ENCODE measurements at regions not wholly inside any gene's neighbourhood (a gene's known extent, or its start where the extent isn't known, plus 50 kb on each side); places are given as distances from the start of the nearest gene placed in this dataset.

GRCh38 chr3:59254433-59254832 lies 204.6 kb upstream of the CFAP20DC start:
- Histone ChIP-seq H3K36me3 (ENCODE audit: control insufficient read depth, insufficient read depth, low read length) (no peaks in the 10 kb centered on the region), H3K9me3 (ENCODE audit: control insufficient read depth, insufficient read depth, low read length) (no peaks in the 10 kb centered on the region), H3K4me1 (ENCODE audit: control insufficient read depth, insufficient read depth, low read length) (no peaks in the 10 kb centered on the region), H3K4me3 (ENCODE audit: low read length) (no peak overlapping the region), H3K27ac (ENCODE audit: low read length) (no peak overlapping the region), H3K27me3 (ENCODE audit: control insufficient read depth, insufficient read depth, low read length) (no peaks in the 10 kb centered on the region)
- no peak for DNase-seq (ENCODE audit: low read depth, low spot score)
- WGBS (ENCODE audit: insufficient coverage, insufficient read length): no CpG with 5 or more reads among the region's 7 CpGs

GRCh38 chr3:59253523-59253922 lies 203.7 kb upstream of the CFAP20DC start:
- WGBS (ENCODE audit: insufficient coverage, insufficient read length): no CpG with 5 or more reads among the region's 2 CpGs

GRCh38 chr3:59251869-59252268 lies 202.0 kb upstream of the CFAP20DC start:
- no peaks in the 10 kb centered on the region for H3K27me3 ChIP-seq (ENCODE audit: control insufficient read depth, insufficient read depth, low read length)
- H3K9me3 ChIP-seq (ENCODE audit: control insufficient read depth, insufficient read depth, low read length): no peaks in the 10 kb centered on the region
- no peak overlapping the region for H3K27ac ChIP-seq (ENCODE audit: low read length)
- no peak overlapping the region for H3K4me3 ChIP-seq (ENCODE audit: low read length)
- no peaks in the 10 kb centered on the region for H3K36me3 ChIP-seq (ENCODE audit: control insufficient read depth, insufficient read depth, low read length)
- no peak for DNase-seq (ENCODE audit: low read depth, low spot score)
- H3K4me1 ChIP-seq (ENCODE audit: control insufficient read depth, insufficient read depth, low read length): no peaks in the 10 kb centered on the region
- no CpG with 5 or more reads among the region's 3 CpGs for WGBS (ENCODE audit: insufficient coverage, insufficient read length)

More at GRCh38 chr3:59253523-59253922, 203.7 kb upstream of the CFAP20DC start:
- Histone ChIP-seq H3K4me3 (ENCODE audit: low read length) (no peak overlapping the region), H3K36me3 (ENCODE audit: control insufficient read depth, insufficient read depth, low read length) (no peaks in the 10 kb centered on the region), H3K27ac (ENCODE audit: low read length) (no peak overlapping the region), H3K27me3 (ENCODE audit: control insufficient read depth, insufficient read depth, low read length) (no peaks in the 10 kb centered on the region), H3K9me3 (ENCODE audit: control insufficient read depth, insufficient read depth, low read length) (no peaks in the 10 kb centered on the region), H3K4me1 (ENCODE audit: control insufficient read depth, insufficient read depth, low read length) (no peaks in the 10 kb centered on the region)
- no peak for DNase-seq (ENCODE audit: low read depth, low spot score)

- Histone ChIP-seq H3K27me3 (ENCODE audit: control insufficient read depth, insufficient read depth, low read length) (no peaks in the 10 kb centered on the region), H3K4me3 (ENCODE audit: low read length) (no peak overlapping the region), H3K27ac (ENCODE audit: low read length) (no peak overlapping the region), H3K36me3 (ENCODE audit: control insufficient read depth, insufficient read depth, low read length) (no peaks in the 10 kb centered on the region), H3K9me3 (ENCODE audit: control insufficient read depth, insufficient read depth, low read length) (no peaks in the 10 kb centered on the region; the same call in 1 of the 2 replicates), H3K4me1 (ENCODE audit: control insufficient read depth, insufficient read depth, low read length) (no peaks in the 10 kb centered on the region)
- DNase-seq (ENCODE audit: low read depth, low spot score): no peak
These were observed 200.8 kb upstream of the CFAP20DC start for GRCh38 chr3:59250600-59250999.

GRCh38 chr3:59249698-59250361 lies 200.0 kb upstream of the CFAP20DC start:
- H3K27me3 ChIP-seq (ENCODE audit: control insufficient read depth, insufficient read depth, low read length): no peaks in the 10 kb centered on the region
- no peaks in the 10 kb centered on the region; the same call in 1 of the 2 replicates for H3K9me3 ChIP-seq (ENCODE audit: control insufficient read depth, insufficient read depth, low read length)
- no peaks in the 10 kb centered on the region for H3K4me1 ChIP-seq (ENCODE audit: control insufficient read depth, insufficient read depth, low read length)
- no CpG with 5 or more reads among the region's 6 CpGs for WGBS (ENCODE audit: insufficient coverage, insufficient read length)
- DNase-seq (ENCODE audit: low read depth, low spot score): no peak
- H3K4me3 ChIP-seq (ENCODE audit: low read length): no peak overlapping the region
- no peak overlapping the region for H3K27ac ChIP-seq (ENCODE audit: low read length)
- H3K36me3 ChIP-seq (ENCODE audit: control insufficient read depth, insufficient read depth, low read length): no peaks in the 10 kb centered on the region

GRCh38 chr3:59249004-59249403 lies 199.2 kb upstream of the CFAP20DC start:
- DNase-seq (ENCODE audit: low read depth, low spot score): no peak
- H3K27ac ChIP-seq (ENCODE audit: low read length): no peak overlapping the region
- no peaks in the 10 kb centered on the region for H3K27me3 ChIP-seq (ENCODE audit: control insufficient read depth, insufficient read depth, low read length)
- H3K36me3 ChIP-seq (ENCODE audit: control insufficient read depth, insufficient read depth, low read length): no peaks in the 10 kb centered on the region
- H3K9me3 ChIP-seq (ENCODE audit: control insufficient read depth, insufficient read depth, low read length): no peaks in the 10 kb centered on the region; the same call in 1 of the 2 replicates
- H3K4me3 ChIP-seq (ENCODE audit: low read length): no peak overlapping the region
- no peaks in the 10 kb centered on the region for H3K4me1 ChIP-seq (ENCODE audit: control insufficient read depth, insufficient read depth, low read length)

GRCh38 chr3:59247402-59247841 lies 197.6 kb upstream of the CFAP20DC start:
- H3K9me3 ChIP-seq (ENCODE audit: control insufficient read depth, insufficient read depth, low read length): no peaks in the 10 kb centered on the region; the same call in 1 of the 2 replicates
- no CpG with 5 or more reads among the region's 3 CpGs for WGBS (ENCODE audit: insufficient coverage, insufficient read length)
- no peaks in the 10 kb centered on the region for H3K4me1 ChIP-seq (ENCODE audit: control insufficient read depth, insufficient read depth, low read length)
- DNase-seq (ENCODE audit: low read depth, low spot score): no peak
- no peaks in the 10 kb centered on the region for H3K27me3 ChIP-seq (ENCODE audit: control insufficient read depth, insufficient read depth, low read length)
- H3K36me3 ChIP-seq (ENCODE audit: control insufficient read depth, insufficient read depth, low read length): no peaks in the 10 kb centered on the region
- H3K27ac ChIP-seq (ENCODE audit: low read length): no peak overlapping the region
- no peak overlapping the region for H3K4me3 ChIP-seq (ENCODE audit: low read length)

- no peak overlapping the region for H3K27ac ChIP-seq (ENCODE audit: low read length)
These were observed 197.0 kb upstream of the CFAP20DC start for GRCh38 chr3:59246719-59247401.

GRCh38 chr3:59245859-59246501 lies 196.2 kb upstream of the CFAP20DC start:
- no CpG with 5 or more reads among the region's 8 CpGs for WGBS (ENCODE audit: insufficient coverage, insufficient read length)
- no peaks in the 10 kb centered on the region for H3K4me1 ChIP-seq (ENCODE audit: control insufficient read depth, insufficient read depth, low read length)
- H3K9me3 ChIP-seq (ENCODE audit: control insufficient read depth, insufficient read depth, low read length): no peaks in the 10 kb centered on the region; the same call in 1 of the 2 replicates
- no peaks in the 10 kb centered on the region for H3K27me3 ChIP-seq (ENCODE audit: control insufficient read depth, insufficient read depth, low read length)
- H3K27ac ChIP-seq (ENCODE audit: low read length): no peak overlapping the region
- DNase-seq (ENCODE audit: low read depth, low spot score): no peak
- no peaks in the 10 kb centered on the region for H3K36me3 ChIP-seq (ENCODE audit: control insufficient read depth, insufficient read depth, low read length)
- no peak overlapping the region for H3K4me3 ChIP-seq (ENCODE audit: low read length)

More at GRCh38 chr3:59246719-59247401, 197.0 kb upstream of the CFAP20DC start:
- Histone ChIP-seq H3K4me1 (ENCODE audit: control insufficient read depth, insufficient read depth, low read length) (no peaks in the 10 kb centered on the region), H3K27me3 (ENCODE audit: control insufficient read depth, insufficient read depth, low read length) (no peaks in the 10 kb centered on the region), H3K9me3 (ENCODE audit: control insufficient read depth, insufficient read depth, low read length) (no peaks in the 10 kb centered on the region; the same call in 1 of the 2 replicates), H3K36me3 (ENCODE audit: control insufficient read depth, insufficient read depth, low read length) (no peaks in the 10 kb centered on the region), H3K4me3 (ENCODE audit: low read length) (no peak overlapping the region)
- DNase-seq (ENCODE audit: low read depth, low spot score): no peak
- WGBS (ENCODE audit: insufficient coverage, insufficient read length): no CpG with 5 or more reads among the region's 3 CpGs

GRCh38 chr3:59245300-59245858 lies 195.6 kb upstream of the CFAP20DC start:
- H3K4me3 ChIP-seq (ENCODE audit: low read length): no peak overlapping the region
- no peaks in the 10 kb centered on the region; the same call in 1 of the 2 replicates for H3K9me3 ChIP-seq (ENCODE audit: control insufficient read depth, insufficient read depth, low read length)
- DNase-seq (ENCODE audit: low read depth, low spot score): no peak
- H3K27ac ChIP-seq (ENCODE audit: low read length): no peak overlapping the region
- no peaks in the 10 kb centered on the region for H3K4me1 ChIP-seq (ENCODE audit: control insufficient read depth, insufficient read depth, low read length)
- H3K27me3 ChIP-seq (ENCODE audit: control insufficient read depth, insufficient read depth, low read length): no peaks in the 10 kb centered on the region
- no peaks in the 10 kb centered on the region for H3K36me3 ChIP-seq (ENCODE audit: control insufficient read depth, insufficient read depth, low read length)
- WGBS (ENCODE audit: insufficient coverage, insufficient read length): no CpG with 5 or more reads among the region's 5 CpGs

Measured in iPS DF 6.9 (cell line).